Endothelial cell of umbilical vein (primary cell): ENCODE measurements at regions not wholly inside any gene's neighbourhood (a gene's known extent, or its start where the extent isn't known, plus 50 kb on each side); places are given as distances from the start of the nearest gene placed in this dataset.

Source experiments
- BruUV-seq: library from RNA; stranded (reverse); fragments of 400-500 nt; replicated peaks from 2 replicates; lab custom pipeline; 2021; lab: Mats Ljungman, UMichigan
- CTCF ChIA-PET: fragments of 300-600, 350-600 bp; sonication (Branson Sonifier 250); formaldehyde crosslinking; loops from one replicate; lab custom pipeline; 2021; ENCODE audit warnings: antibody characterized with exemption, inconsistent platforms; lab: Charles Lee
- POLR2A ChIA-PET: fragments of 300-600, 350-600 bp; sonication (Branson Sonifier 250); formaldehyde crosslinking; loops from one replicate; lab custom pipeline; 2021; ENCODE audit warnings: antibody characterized with exemption, inconsistent platforms; lab: Charles Lee
- DNase-seq: peaks from one replicate; pipeline ENCODE4 v3.0.0-alpha.2; 2011; ENCODE audit warnings: low read depth, low spot score
- FAIRE-seq: peaks from 2 replicates; lab custom pipeline; 2011; peaks lifted over from hg19 to GRCh38; lab: Jason Lieb, UNC
- H2AFZ ChIP-seq: 2 replicates; pipeline ENCODE4 v1.6.0; 2012; ENCODE audit warnings: low read depth, low read length, control low read depth, inconsistent platforms
- H3K27ac ChIP-seq: 2 replicates; pipeline ENCODE4 v1.5.1; 2011; ENCODE audit warnings: low read depth, mild to moderate bottlenecking, control low read depth, low read length, moderate library complexity; ENCODE audit not compliant: insufficient read depth
- H3K27me3 ChIP-seq, 2 experiments: 2 replicates each; pipeline versions ENCODE4 v1.6.0 to v1.6.1; 2011; ENCODE audit warnings: low read length in 2 of 2, mixed read lengths in 1 of 2; ENCODE audit not compliant: control insufficient read depth in 2 of 2, insufficient read depth in 2 of 2
- H3K36me3 ChIP-seq, 2 experiments: 2 replicates in 1 of 2; 3 replicates in 1 of 2; pipeline ENCODE4 v1.5.1; 2011; ENCODE audit warnings: low read length in 2 of 2, mild to moderate bottlenecking in 1 of 2, moderate library complexity in 1 of 2; ENCODE audit not compliant: control insufficient read depth in 2 of 2, insufficient read depth in 2 of 2; ENCODE audit errors: extremely low read depth in 1 of 2
- H3K4me1 ChIP-seq: 3 replicates; pipeline ENCODE4 v1.5.1; 2011; ENCODE audit warnings: mild to moderate bottlenecking, low read length; ENCODE audit not compliant: control insufficient read depth, insufficient read depth; ENCODE audit errors: extremely low read depth
- H3K4me2 ChIP-seq: 2 replicates; pipeline ENCODE4 v1.6.1; 2011; ENCODE audit warnings: low read length, control low read depth, mixed read lengths; ENCODE audit not compliant: insufficient read depth
- H3K4me3 ChIP-seq, 3 experiments: fragments of 200-600 bp in 1 of 3; sonication (generic), shearing (Covaris generic) in 1 of 3; replicated peaks in 1 of 3; 2 replicates each; pipeline ENCODE4 v1.5.1; 2011 to 2016; ENCODE audit warnings: control low read depth in 3 of 3, low read length in 3 of 3, mild to moderate bottlenecking in 2 of 3, inconsistent platforms in 1 of 3, low read depth in 1 of 3, moderate library complexity in 1 of 3; ENCODE audit not compliant: insufficient read depth in 1 of 3
- H3K79me2 ChIP-seq: 2 replicates; pipeline ENCODE4 v1.6.0; 2012; ENCODE audit warnings: low read length, inconsistent platforms; ENCODE audit not compliant: control insufficient read depth, insufficient read depth
- H3K9ac ChIP-seq: replicated peaks from 2 replicates; pipeline ENCODE3; 2011; ENCODE audit warnings: low read length, control low read depth; ENCODE audit not compliant: insufficient read depth; ENCODE audit errors: extremely low read depth
- H3K9me1 ChIP-seq: replicated peaks from 3 replicates; pipeline ENCODE4 v1.6.0; 2011; ENCODE audit warnings: mild to moderate bottlenecking, low read length; ENCODE audit not compliant: control insufficient read depth, insufficient read depth; ENCODE audit errors: extremely low read depth
- H3K9me3 ChIP-seq: replicated peaks from 2 replicates; pipeline ENCODE4 v1.5.1; 2012; ENCODE audit warnings: low read length, inconsistent platforms; ENCODE audit not compliant: control insufficient read depth, insufficient read depth
- H4K20me1 ChIP-seq: replicated peaks from 2 replicates; pipeline ENCODE3; 2011; ENCODE audit warnings: mild to moderate bottlenecking, low read length; ENCODE audit not compliant: control insufficient read depth, insufficient read depth; ENCODE audit errors: extremely low read depth
- EZH2 ChIP-seq: IDR thresholded peaks from 2 replicates; pipeline ENCODE4 v1.6.1; 2012; ENCODE audit warnings: borderline replicate concordance, low read depth, mild to moderate bottlenecking, moderate library complexity, low read length, inconsistent platforms; ENCODE audit not compliant: severe bottlenecking
- FOS ChIP-seq: IDR thresholded peaks from 2 replicates; pipeline ENCODE4 v1.6.1; 2011; ENCODE audit warnings: mild to moderate bottlenecking, low read length, moderate library complexity, borderline replicate concordance; ENCODE audit not compliant: insufficient read depth
- GATA2 ChIP-seq: IDR thresholded peaks from 2 replicates; pipeline ENCODE4 v1.7.0; 2011; ENCODE audit warnings: low read depth, mild to moderate bottlenecking, moderate library complexity, mixed read lengths, low read length; ENCODE audit not compliant: insufficient read length, insufficient read depth
- JUN ChIP-seq: IDR thresholded peaks from 2 replicates; pipeline ENCODE4 v1.6.1; 2011; ENCODE audit warnings: borderline replicate concordance, low read depth; ENCODE audit not compliant: insufficient read length, insufficient read depth
- MYC ChIP-seq: IDR thresholded peaks from one replicate; pipeline ENCODE4 v1.6.1; 2011; ENCODE audit warnings: mild to moderate bottlenecking, low read depth, low read length
- POLR2A ChIP-seq: IDR thresholded peaks from 2 replicates; pipeline ENCODE4 v1.6.1; 2012; ENCODE audit warnings: low read depth, mild to moderate bottlenecking, control low read depth, low read length
- POLR2AphosphoS5 ChIP-seq: IDR thresholded peaks from 2 replicates; pipeline ENCODE4 v1.6.1; 2012; ENCODE audit warnings: low read depth, mild to moderate bottlenecking, control low read depth, low read length, moderate library complexity; ENCODE audit not compliant: insufficient read depth
- dilution Hi-C: fragments of 300-500 bp; cut with MboI; formaldehyde crosslinking; loops from one replicate; pipeline ENCODE4 v1.15.0; 2019; ENCODE audit warnings: low sequenced_read_pairs; ENCODE audit not compliant: extremely low pct_ligation_motif_present
- intact Hi-C: fragments of 100-400 bp; cut with micrococcal nuclease; formaldehyde crosslinking; loops from one replicate; pipeline ENCODE4 v1.10.0; 2022
- TF ChIP-seq, protein P1 (sequence below): IDR thresholded peaks from 2 replicates; pipeline ENCODE4 v1.6.1; 2011; ENCODE audit not compliant: insufficient read depth, insufficient read length
- TF ChIP-seq, protein P2 (sequence below), 2 donors: IDR thresholded peaks; 1 replicate in 1 of 2; 2 replicates in 1 of 2; pipeline ENCODE4 v1.5.1; 2011; ENCODE audit warnings: low read length in 2 of 2, mild to moderate bottlenecking in 2 of 2, moderate library complexity in 2 of 2, control low read depth in 1 of 2, inconsistent platforms in 1 of 2, low read depth in 1 of 2; ENCODE audit not compliant: insufficient read depth in 1 of 2; ENCODE audit errors: extremely low read depth in 1 of 2

DNA sequence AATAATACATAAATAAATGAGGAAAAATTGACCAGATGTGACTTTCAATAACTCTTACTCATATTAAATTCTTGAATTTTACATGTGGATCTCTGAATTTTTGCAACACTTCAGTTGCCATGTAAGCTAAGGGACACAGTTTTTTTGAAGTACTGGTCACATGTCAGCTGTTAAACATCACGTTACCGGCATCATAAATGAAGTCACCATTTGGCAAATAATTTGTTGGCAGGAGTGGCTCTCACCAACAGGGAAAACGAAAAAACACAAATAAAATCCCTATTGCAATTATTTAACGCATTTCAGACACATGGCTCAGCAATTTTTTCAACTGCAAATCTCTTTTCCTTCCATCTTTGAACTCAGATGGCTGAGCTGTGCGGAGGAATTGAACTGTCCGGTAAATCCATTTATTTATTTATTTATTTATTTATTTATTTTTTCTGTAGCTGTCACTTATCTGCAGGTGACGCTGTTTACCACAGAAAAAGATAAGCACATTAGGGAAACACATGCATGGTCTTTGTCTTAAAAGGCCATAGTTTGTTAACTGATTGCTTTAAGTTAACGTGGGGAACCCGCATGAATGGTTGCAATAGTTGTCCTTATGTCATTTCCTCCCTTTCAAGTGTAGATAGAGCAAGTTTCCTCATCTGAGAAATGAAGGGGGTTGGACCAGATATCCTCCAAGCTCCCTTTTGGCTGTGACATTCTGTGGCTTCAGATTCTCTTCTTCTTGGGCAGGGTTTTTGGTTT lies 64.7 kb upstream of the JAZF1 start:
- Histone ChIP-seq H3K79me2 (no peaks in the 10 kb centered on the region), H3K27me3 (peaks cover 0 to 2% of the 10 kb centered on the region in 2 experiments), H3K4me3 (no peak overlapping the region), H3K4me1 (no peaks in the 10 kb centered on the region), H3K9me1 (no peaks in the 10 kb centered on the region), H4K20me1 (no peaks in the 10 kb centered on the region), H3K9ac (no peak overlapping the region), H3K9me3 (no peaks in the 10 kb centered on the region), H2AFZ (no peak overlapping the region), H3K27ac (no peak overlapping the region), H3K4me2 (no peak overlapping the region), H3K36me3 (no peaks in the 10 kb centered on the region)
- dilution Hi-C loops = no loop called here
- BruUV-seq = no TSS peak
- POLR2A ChIA-PET = no interaction called here
- no peak for FAIRE-seq
- intact Hi-C loops = no loop called here
- no peak for DNase-seq
- CTCF ChIA-PET = interaction anchor here (1.2 kb wide), 1 partner anchor 10 kb away, joined by 4 read pairs; no protein-coding TSS in a partner anchor
- TF ChIP-seq, protein P1, sequence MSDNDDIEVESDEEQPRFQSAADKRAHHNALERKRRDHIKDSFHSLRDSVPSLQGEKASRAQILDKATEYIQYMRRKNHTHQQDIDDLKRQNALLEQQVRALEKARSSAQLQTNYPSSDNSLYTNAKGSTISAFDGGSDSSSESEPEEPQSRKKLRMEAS = no peak
- TF ChIP-seq MYC = no peak
- no peak for TF ChIP-seq JUN
- TF ChIP-seq GATA2 = no peak
- TF ChIP-seq POLR2A = no peak
- no peak for TF ChIP-seq EZH2
- TF ChIP-seq, protein P2, sequence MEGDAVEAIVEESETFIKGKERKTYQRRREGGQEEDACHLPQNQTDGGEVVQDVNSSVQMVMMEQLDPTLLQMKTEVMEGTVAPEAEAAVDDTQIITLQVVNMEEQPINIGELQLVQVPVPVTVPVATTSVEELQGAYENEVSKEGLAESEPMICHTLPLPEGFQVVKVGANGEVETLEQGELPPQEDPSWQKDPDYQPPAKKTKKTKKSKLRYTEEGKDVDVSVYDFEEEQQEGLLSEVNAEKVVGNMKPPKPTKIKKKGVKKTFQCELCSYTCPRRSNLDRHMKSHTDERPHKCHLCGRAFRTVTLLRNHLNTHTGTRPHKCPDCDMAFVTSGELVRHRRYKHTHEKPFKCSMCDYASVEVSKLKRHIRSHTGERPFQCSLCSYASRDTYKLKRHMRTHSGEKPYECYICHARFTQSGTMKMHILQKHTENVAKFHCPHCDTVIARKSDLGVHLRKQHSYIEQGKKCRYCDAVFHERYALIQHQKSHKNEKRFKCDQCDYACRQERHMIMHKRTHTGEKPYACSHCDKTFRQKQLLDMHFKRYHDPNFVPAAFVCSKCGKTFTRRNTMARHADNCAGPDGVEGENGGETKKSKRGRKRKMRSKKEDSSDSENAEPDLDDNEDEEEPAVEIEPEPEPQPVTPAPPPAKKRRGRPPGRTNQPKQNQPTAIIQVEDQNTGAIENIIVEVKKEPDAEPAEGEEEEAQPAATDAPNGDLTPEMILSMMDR (IDR thresholded peaks at IDR 0.05; ENCODE audit: extremely low read depth in 1 of 2, insufficient read depth in 1 of 2, low read depth in 1 of 2, low read length in 2 of 2) = no peak
- TF ChIP-seq POLR2AphosphoS5 = no peak
- TF ChIP-seq FOS = no peak
